ENCODE measurements at regions not wholly inside any gene's neighbourhood (a gene's known extent, or its start where the extent isn't known, plus 50 kb on each side); places are given as distances from the start of the nearest gene placed in this dataset.

DNA sequence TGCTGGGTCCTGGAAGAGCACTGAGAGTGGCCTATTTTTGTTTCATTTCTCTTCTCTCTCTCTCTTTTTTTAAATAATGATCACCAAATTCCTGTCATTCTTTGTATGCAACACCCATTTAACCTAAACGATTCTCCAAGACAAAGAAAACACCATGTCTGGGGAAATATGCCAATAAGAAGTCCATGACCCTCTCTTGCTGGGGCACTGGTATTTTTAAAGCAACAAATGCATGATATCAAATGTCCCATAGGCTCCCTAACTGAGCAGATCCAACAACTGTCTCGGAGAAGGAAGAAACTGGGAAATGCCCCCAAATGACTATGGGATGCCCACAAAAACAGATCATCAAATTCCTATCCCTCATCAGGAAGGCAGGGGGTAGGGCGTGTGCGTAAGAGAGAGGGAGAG lies 567.4 kb downstream of the CCDC171 start:
- peak; percentile 64 for DNase-seq (ENCODE audit: low read depth)
- no peak overlapping the region for H3K4me3 ChIP-seq (ENCODE audit: low read length)
- TF ChIP-seq, protein P1, sequence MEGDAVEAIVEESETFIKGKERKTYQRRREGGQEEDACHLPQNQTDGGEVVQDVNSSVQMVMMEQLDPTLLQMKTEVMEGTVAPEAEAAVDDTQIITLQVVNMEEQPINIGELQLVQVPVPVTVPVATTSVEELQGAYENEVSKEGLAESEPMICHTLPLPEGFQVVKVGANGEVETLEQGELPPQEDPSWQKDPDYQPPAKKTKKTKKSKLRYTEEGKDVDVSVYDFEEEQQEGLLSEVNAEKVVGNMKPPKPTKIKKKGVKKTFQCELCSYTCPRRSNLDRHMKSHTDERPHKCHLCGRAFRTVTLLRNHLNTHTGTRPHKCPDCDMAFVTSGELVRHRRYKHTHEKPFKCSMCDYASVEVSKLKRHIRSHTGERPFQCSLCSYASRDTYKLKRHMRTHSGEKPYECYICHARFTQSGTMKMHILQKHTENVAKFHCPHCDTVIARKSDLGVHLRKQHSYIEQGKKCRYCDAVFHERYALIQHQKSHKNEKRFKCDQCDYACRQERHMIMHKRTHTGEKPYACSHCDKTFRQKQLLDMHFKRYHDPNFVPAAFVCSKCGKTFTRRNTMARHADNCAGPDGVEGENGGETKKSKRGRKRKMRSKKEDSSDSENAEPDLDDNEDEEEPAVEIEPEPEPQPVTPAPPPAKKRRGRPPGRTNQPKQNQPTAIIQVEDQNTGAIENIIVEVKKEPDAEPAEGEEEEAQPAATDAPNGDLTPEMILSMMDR (conservative IDR thresholded peaks at IDR 0.05; ENCODE audit: low read length): no peak

DNA sequence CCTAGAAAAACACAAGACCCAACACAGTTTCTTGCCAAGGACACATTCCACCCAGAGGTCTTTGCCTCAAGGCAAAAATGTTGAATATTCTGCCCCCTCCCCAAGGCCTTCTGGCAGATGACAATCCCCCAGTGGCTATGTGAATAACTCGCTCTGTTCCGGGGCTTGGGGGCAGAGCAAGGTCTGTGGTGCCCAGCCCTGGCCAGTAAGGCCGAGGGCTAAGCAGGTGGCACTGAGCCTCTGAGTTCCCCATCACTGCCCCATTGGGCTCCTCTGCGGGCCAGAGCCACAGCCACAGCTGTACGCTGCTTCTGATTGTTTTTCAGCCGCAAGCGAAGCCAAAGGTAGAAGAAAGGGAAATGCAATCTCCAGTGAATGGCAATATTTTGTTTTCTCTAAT lies 567.9 kb downstream of the CCDC171 start:
- H3K4me3 ChIP-seq (ENCODE audit: low read length): no peak overlapping the region
- DNase-seq (ENCODE audit: low read depth): no peak
- TF ChIP-seq, protein P1 (conservative IDR thresholded peaks at IDR 0.05; ENCODE audit: low read length): no peak

GRCh38 chr9:16121168-16121567 lies 568.3 kb downstream of the CCDC171 start:
- DNase-seq (ENCODE audit: low read depth): no peak
- H3K4me3 ChIP-seq (ENCODE audit: low read length): no peak overlapping the region
- TF ChIP-seq, protein P1 (conservative IDR thresholded peaks at IDR 0.05; ENCODE audit: low read length): no peak

- H3K4me3 ChIP-seq (ENCODE audit: low read length): no peak overlapping the region
- DNase-seq (ENCODE audit: low read depth): peak; percentile 15
- TF ChIP-seq, protein P1 (conservative IDR thresholded peaks at IDR 0.05; ENCODE audit: low read length): no peak
These were observed 568.9 kb downstream of the CCDC171 start for GRCh38 chr9:16121601-16122286.

DNA sequence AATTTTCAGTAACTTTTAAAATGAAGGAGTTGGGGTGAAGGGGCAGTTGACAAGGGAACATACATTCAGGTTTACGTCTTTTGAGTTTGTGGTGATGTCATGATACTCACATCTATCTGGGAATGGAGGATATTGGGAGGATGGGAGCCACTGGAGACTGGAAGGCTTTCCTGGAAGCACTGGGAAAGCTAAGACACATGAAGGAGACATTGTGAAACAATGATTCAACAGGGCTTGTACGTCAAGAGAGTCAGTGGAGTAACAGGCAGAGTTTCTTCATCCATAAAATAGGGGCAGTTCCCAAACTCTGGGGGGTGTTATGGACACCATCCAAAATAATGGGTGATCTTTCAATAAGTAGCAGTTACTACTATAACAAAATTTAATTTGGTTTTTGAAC lies 572.8 kb downstream of the CCDC171 start:
- H3K4me3 ChIP-seq (ENCODE audit: low read length): no peak overlapping the region
- DNase-seq (ENCODE audit: low read depth): peak; percentile 25
- TF ChIP-seq, protein P1 (conservative IDR thresholded peaks at IDR 0.05; ENCODE audit: low read length): no peak

DNA sequence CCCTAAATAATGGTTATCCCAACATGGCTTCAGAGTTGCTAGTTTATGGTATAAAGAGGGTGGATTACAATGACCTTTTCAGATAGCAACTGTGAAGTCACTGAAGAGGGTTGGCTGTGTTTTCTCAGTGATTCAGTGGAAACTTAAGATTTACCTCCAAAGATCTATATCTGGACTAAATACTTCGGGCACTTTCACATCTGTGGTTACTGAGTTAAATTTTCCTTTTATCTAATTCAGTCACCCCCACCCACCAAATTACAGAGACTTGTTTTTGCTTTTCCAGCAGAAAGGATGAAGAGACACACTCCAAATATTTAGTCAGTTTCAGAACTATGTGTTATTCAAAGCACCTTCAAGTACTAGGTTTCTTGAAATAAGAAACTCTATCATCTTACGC lies 573.2 kb downstream of the CCDC171 start:
- DNase-seq (ENCODE audit: low read depth): no peak
- H3K4me3 ChIP-seq (ENCODE audit: low read length): no peak overlapping the region
- TF ChIP-seq, protein P1 (conservative IDR thresholded peaks at IDR 0.05; ENCODE audit: low read length): no peak

GRCh38 chr9:16128003-16128402 lies 575.2 kb downstream of the CCDC171 start:
- TF ChIP-seq, protein P1 (conservative IDR thresholded peaks at IDR 0.05; ENCODE audit: low read length): no peak

More at GRCh38 chr9:16128003-16128402, 575.2 kb downstream of the CCDC171 start:
- H3K4me3 ChIP-seq (ENCODE audit: low read length): no peak overlapping the region
- no peak for DNase-seq (ENCODE audit: low read depth)

All from AG10803 (cell line).